Upper lobe of left lung (tissue), 4 donors: ENCODE measurements at regions not wholly inside any gene's neighbourhood (a gene's known extent, or its start where the extent isn't known, plus 50 kb on each side); places are given as distances from the start of the nearest gene placed in this dataset.

Source experiments
- CTCF ChIP-seq, 6 experiments: fragments of 450-650 bp in 4 of 6; fragments of 200-600 bp in 2 of 6; sonication (generic) in 2 of 6; IDR thresholded peaks; one replicate each; pipeline ENCODE4 v1.5.1; 2016 to 2019; ENCODE audit warnings: antibody characterized with exemption in 6 of 6
- EP300 ChIP-seq, 4 donors: sonication (generic); formaldehyde crosslinking; IDR thresholded peaks; one replicate each; pipeline ENCODE4 v1.5.1; 2017; ENCODE audit warnings: antibody characterized with exemption in 4 of 4, control low read depth in 2 of 4
- POLR2A ChIP-seq, 4 donors: fragments of 450-650 bp; IDR thresholded peaks; one replicate each; pipeline ENCODE4 v1.5.1; 2016 to 2017; ENCODE audit warnings: antibody characterized with exemption in 4 of 4, mild to moderate bottlenecking in 2 of 4
- POLR2AphosphoS5 ChIP-seq, 2 donors: sonication (generic); formaldehyde crosslinking; IDR thresholded peaks; one replicate each; pipeline ENCODE4 v1.5.1; 2017; ENCODE audit warnings: antibody characterized with exemption in 2 of 2

- no peak for TF ChIP-seq CTCF (IDR thresholded peaks at IDR 0.05)
- TF ChIP-seq EP300 (IDR thresholded peaks at IDR 0.05), result no peak
- TF ChIP-seq POLR2A (IDR thresholded peaks at IDR 0.05), result no peak
- no peak for TF ChIP-seq POLR2AphosphoS5 (IDR thresholded peaks at IDR 0.05)
Observed at GRCh38 chr3:118168175-118168574, 866.5 kb downstream of the IGSF11 start.
